ENCODE measurements at regions not wholly inside any gene's neighbourhood (a gene's known extent, or its start where the extent isn't known, plus 50 kb on each side); places are given as distances from the start of the nearest gene placed in this dataset.

GRCh38 chr7:42311195-42311594 is 74.2 kb upstream of the GLI3 start:
- H3K9ac ChIP-seq (ENCODE audit: low read depth, low read length), result no peak overlapping the region
- H3K4me3 ChIP-seq (ENCODE audit: low read length), result no peak overlapping the region
- H3K36me3 ChIP-seq (ENCODE audit: insufficient read depth, low read depth, low read length), result no peaks in the 10 kb centered on the region
- H3K4me1 ChIP-seq (ENCODE audit: insufficient read depth, low read length), result peaks cover 2% of the 10 kb centered on the region; the same call in 1 of the 2 replicates
- no peak overlapping the region for H3K27ac ChIP-seq (ENCODE audit: low read length)
- H3K9me3 ChIP-seq (ENCODE audit: insufficient read depth, low read depth, low read length), result 0 out of 2 replicates have a peak, but pooled peaks cover 5% of the 10 kb centered on the region
- H3K27me3 ChIP-seq (ENCODE audit: insufficient read depth, low read length), result no peaks in the 10 kb centered on the region

GRCh38 chr7:42292991-42293521 is 56.0 kb upstream of the GLI3 start:
- Histone ChIP-seq H3K27ac (ENCODE audit: low read length) (no peak overlapping the region), H3K36me3 (ENCODE audit: insufficient read depth, low read depth, low read length) (no peaks in the 10 kb centered on the region), H3K4me3 (ENCODE audit: low read length) (no peak overlapping the region), H3K9me3 (ENCODE audit: insufficient read depth, low read depth, low read length) (no peaks in the 10 kb centered on the region), H3K9ac (ENCODE audit: low read depth, low read length) (no peak overlapping the region), H3K27me3 (ENCODE audit: insufficient read depth, low read length) (no peaks in the 10 kb centered on the region), H3K4me1 (ENCODE audit: insufficient read depth, low read length) (no peaks in the 10 kb centered on the region)

- Histone ChIP-seq H3K4me3 (ENCODE audit: low read length) (no peak overlapping the region), H3K27ac (ENCODE audit: low read length) (no peak overlapping the region), H3K9me3 (ENCODE audit: insufficient read depth, low read depth, low read length) (no peaks in the 10 kb centered on the region), H3K9ac (ENCODE audit: low read depth, low read length) (no peak overlapping the region), H3K4me1 (ENCODE audit: insufficient read depth, low read length) (no peaks in the 10 kb centered on the region), H3K27me3 (ENCODE audit: insufficient read depth, low read length) (no peaks in the 10 kb centered on the region), H3K36me3 (ENCODE audit: insufficient read depth, low read depth, low read length) (no peaks in the 10 kb centered on the region)
Measured at GRCh38 chr7:42289473-42289872, 52.5 kb upstream of the GLI3 start.
